Epithelial cell of esophagus (primary cell): ENCODE measurements at regions not wholly inside any gene's neighbourhood (a gene's known extent, or its start where the extent isn't known, plus 50 kb on each side); places are given as distances from the start of the nearest gene placed in this dataset.

ENCODE experiments used
- DNase-seq: peaks from one replicate; pipeline ENCODE4 v3.0.0; 2010; ENCODE audit warnings: low read depth
- H3K4me3 ChIP-seq: 2 replicates; pipeline ENCODE4 v1.5.1; 2011; ENCODE audit warnings: mild to moderate bottlenecking, low read length, control low read depth
- TF ChIP-seq, protein P1 (sequence below): IDR thresholded peaks from 2 replicates; pipeline ENCODE4 v1.5.1; 2011; ENCODE audit warnings: low read depth, mild to moderate bottlenecking, low read length, control low read depth, inconsistent platforms; ENCODE audit not compliant: insufficient read depth; ENCODE audit errors: missing control alignments

DNA sequence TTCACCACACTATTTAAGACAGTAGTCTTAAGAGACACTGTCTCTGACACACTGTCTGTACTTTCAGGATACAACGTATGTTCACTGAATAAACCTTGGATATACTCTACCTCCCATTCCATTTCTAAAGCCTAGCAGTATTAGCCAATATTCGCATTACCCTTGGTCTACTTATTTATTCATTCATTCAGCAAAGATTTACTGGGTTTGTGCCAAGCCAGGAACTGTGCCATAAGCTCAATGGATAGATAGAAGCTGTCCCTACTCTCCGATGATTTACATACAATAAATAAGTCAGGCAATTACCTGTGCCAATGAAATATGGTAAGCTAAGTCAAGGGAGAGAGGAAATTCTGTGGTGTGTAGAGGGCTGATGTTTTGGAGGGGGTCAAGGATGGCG is 195.2 kb upstream of the RAB4A start:
- DNase-seq: no peak
- no peak overlapping the region for H3K4me3 ChIP-seq
- TF ChIP-seq, protein P1, sequence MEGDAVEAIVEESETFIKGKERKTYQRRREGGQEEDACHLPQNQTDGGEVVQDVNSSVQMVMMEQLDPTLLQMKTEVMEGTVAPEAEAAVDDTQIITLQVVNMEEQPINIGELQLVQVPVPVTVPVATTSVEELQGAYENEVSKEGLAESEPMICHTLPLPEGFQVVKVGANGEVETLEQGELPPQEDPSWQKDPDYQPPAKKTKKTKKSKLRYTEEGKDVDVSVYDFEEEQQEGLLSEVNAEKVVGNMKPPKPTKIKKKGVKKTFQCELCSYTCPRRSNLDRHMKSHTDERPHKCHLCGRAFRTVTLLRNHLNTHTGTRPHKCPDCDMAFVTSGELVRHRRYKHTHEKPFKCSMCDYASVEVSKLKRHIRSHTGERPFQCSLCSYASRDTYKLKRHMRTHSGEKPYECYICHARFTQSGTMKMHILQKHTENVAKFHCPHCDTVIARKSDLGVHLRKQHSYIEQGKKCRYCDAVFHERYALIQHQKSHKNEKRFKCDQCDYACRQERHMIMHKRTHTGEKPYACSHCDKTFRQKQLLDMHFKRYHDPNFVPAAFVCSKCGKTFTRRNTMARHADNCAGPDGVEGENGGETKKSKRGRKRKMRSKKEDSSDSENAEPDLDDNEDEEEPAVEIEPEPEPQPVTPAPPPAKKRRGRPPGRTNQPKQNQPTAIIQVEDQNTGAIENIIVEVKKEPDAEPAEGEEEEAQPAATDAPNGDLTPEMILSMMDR: no peak

DNA sequence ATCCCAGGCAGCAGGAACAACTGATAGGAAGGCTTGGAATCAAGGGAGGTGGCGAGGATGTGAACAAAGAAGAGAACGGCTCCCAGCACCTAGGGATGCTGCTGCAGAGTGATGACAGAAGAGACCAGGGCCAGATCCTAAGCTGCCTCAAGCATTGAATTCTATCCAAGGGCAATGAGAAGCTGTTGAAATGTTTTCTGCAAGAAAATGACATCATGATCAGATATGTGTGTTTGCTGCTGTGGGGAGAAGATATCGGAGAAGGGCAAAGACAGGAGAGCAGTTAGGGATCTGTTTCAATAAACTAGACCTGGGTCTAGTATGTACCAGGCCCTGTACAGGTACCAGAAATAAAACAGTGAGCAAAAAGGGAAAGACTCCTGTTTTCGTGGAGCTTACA is 194.7 kb upstream of the RAB4A start:
- no peak for DNase-seq
- TF ChIP-seq, protein P1: no peak
- no peak overlapping the region for H3K4me3 ChIP-seq

DNA sequence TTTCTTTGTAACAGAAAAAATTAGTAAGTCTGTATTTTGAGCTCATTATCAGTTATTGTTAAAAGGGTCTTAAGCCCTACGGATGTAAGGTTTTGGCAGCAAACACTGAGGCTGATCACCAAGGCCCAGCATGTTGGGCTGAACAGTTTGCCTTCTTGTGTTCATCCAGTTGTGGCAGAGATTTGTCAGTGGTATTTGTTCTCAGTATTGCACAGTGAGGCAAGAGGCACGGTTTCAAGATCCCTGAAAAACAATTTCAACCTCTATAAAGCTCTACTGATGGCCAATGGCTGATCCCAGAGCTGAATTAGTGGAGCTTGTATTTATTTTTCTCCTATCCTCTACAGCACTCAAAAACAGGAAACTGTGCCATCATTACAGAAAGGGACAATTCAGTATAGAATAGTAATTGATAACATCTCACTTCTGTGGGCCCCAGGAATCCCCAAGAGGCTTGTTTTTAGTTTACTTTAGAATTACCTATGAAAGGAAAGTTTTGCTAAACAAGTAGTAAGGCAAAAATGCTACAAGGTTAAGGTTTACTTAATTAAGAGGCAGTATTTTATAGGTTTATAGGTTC is 191.8 kb upstream of the RAB4A start:
- no peak for DNase-seq
- TF ChIP-seq, protein P1: no peak
- H3K4me3 ChIP-seq: no peak overlapping the region

DNA sequence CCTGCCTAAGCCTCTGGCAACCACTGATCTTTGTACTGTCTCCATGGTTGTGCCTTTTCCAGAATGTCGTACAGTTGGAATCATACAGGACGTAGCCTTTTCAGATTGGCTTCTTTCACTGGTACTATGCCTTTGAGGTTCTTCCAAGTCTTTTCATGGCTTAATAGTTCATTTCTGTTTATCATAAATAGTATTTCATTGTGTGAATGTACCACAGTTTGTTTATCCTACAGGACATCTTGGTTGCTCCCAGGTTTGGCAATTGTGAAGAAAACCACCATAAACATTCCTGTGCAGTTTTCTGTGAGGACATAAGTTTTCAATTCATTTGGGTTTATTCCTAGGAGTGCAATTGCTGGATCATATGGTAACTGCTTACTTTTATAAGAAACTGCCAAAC is 190.6 kb upstream of the RAB4A start:
- DNase-seq: no peak
- no peak overlapping the region for H3K4me3 ChIP-seq
- TF ChIP-seq, protein P1: no peak

DNA sequence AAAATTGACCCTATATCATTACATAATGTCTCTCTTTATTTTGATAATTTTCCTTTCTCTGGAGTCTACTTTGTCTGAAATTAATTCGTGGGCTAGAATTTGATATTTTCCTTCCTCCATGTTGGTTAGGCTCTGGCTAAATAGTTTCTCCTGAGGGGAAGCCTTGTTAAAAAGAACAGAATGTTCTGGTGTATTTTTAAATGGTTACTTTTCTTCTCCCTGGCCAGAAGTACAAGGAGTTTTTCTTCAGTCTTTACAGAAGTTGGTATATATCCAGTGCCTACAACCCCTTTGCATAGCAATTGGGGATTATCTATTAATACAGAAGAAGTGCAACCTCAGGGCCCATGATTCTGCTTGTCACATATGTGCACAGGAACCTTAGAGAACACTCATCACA is 185.6 kb upstream of the RAB4A start:
- no peak for DNase-seq
- TF ChIP-seq, protein P1: no peak
- H3K4me3 ChIP-seq: no peak overlapping the region

DNA sequence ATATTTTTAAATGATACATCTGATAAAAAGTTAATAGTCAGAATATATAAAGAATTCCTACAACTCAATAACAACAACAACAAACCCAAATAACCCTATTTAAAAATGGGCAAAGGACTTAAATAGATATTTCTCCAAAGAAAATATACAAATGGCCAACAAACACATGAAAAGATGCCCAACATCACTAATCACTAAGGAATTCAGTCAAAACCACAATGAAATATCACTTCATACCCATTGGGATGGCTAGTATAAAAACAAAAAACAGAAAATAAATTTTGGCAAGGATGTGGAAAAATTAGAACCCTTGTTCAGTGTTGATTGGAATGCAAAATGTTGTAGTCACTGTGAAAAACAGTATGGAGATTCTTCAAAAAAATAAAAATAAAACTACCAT is 184.8 kb upstream of the RAB4A start:
- TF ChIP-seq, protein P1: no peak
- H3K4me3 ChIP-seq: no peak overlapping the region
- DNase-seq: no peak

DNA sequence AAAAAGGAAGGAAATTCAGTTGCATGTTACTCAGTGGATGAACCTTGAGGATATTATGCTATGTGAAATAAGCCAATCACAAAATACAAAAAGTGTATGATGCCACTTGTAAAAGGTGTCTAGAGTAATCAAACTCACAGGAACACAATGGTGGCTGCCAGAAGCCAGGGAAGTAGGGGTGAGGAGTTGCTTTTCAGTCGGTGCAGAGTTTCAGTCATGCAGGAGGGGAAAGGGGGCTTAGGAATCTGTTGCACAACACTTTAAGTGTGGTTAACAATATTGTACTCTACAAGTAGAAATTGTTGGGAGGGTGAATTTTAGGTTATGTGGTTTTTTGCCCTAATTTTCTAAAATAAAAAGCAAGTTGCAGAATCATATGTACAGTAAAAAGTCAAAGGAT is 184.2 kb upstream of the RAB4A start:
- DNase-seq: no peak
- TF ChIP-seq, protein P1: no peak
- no peak overlapping the region for H3K4me3 ChIP-seq
